DND-41 (cell line): ENCODE measurements at regions not wholly inside any gene's neighbourhood (a gene's known extent, or its start where the extent isn't known, plus 50 kb on each side); places are given as distances from the start of the nearest gene placed in this dataset.

Experiments
- ATAC-seq: fragments of 200-7000 bp; cut with Tn5 transposase; 3 replicates; pipeline ENCODE4 v1.9.1; 2021; ENCODE audit warnings: low read depth; ENCODE audit not compliant: insufficient read depth
- DNase-seq: peaks from one replicate; pipeline ENCODE4 v3.0.0-alpha.2; 2020
- H2AFZ ChIP-seq: 2 replicates; pipeline ENCODE4 v1.6.0; 2012; ENCODE audit warnings: low read depth, low read length
- H3K27ac ChIP-seq: 2 replicates; pipeline ENCODE4 v1.5.1; 2012; ENCODE audit warnings: low read length, inconsistent platforms
- H3K27me3 ChIP-seq: fragments of 200-600 bp; sonication (generic); 2 replicates; pipeline ENCODE4 v1.6.0; 2012; ENCODE audit warnings: low read length, mild to moderate bottlenecking, inconsistent platforms; ENCODE audit not compliant: insufficient read depth, poor library complexity
- H3K36me3 ChIP-seq: 2 replicates; pipeline ENCODE4 v1.5.1; 2012; ENCODE audit warnings: low read length, inconsistent platforms; ENCODE audit not compliant: insufficient read depth
- H3K4me1 ChIP-seq: 2 replicates; pipeline ENCODE4 v1.5.1; 2012; ENCODE audit warnings: mild to moderate bottlenecking, low read length; ENCODE audit not compliant: insufficient read depth
- H3K4me2 ChIP-seq: 2 replicates; pipeline ENCODE4 v1.6.0; 2012; ENCODE audit warnings: mild to moderate bottlenecking, moderate library complexity, low read length, inconsistent platforms; ENCODE audit not compliant: insufficient read depth
- H3K4me3 ChIP-seq, 2 experiments: fragments of 200-600 bp in 1 of 2; shearing (Covaris generic) in 1 of 2; 2 replicates each; pipeline ENCODE4 v1.5.1; 2012 to 2016; ENCODE audit warnings: inconsistent platforms in 2 of 2, low read length in 2 of 2, mild to moderate bottlenecking in 2 of 2, low read depth in 1 of 2, moderate library complexity in 1 of 2
- H3K79me2 ChIP-seq: 2 replicates; pipeline ENCODE4 v1.6.0; 2012; ENCODE audit warnings: low read length, inconsistent platforms; ENCODE audit not compliant: insufficient read depth
- H3K9ac ChIP-seq: 2 replicates; pipeline ENCODE4 v1.6.0; 2012; ENCODE audit warnings: low read depth, mild to moderate bottlenecking, inconsistent platforms, low read length, moderate library complexity
- H3K9me3 ChIP-seq: 2 replicates; pipeline ENCODE4 v1.5.1; 2012; ENCODE audit warnings: low read length, moderate library complexity, mild to moderate bottlenecking, inconsistent platforms; ENCODE audit not compliant: insufficient read depth, severe bottlenecking
- H4K20me1 ChIP-seq: 2 replicates; pipeline ENCODE4 v1.6.0; 2012; ENCODE audit warnings: low read length; ENCODE audit not compliant: insufficient read depth
- EZH2 ChIP-seq: IDR thresholded peaks from 3 replicates; pipeline ENCODE4 v1.6.1; 2012; ENCODE audit warnings: borderline replicate concordance, low read depth, mild to moderate bottlenecking, moderate library complexity, low read length, inconsistent platforms; ENCODE audit not compliant: severe bottlenecking
- TF ChIP-seq, protein P1 (sequence below): IDR thresholded peaks from 2 replicates; pipeline ENCODE4 v1.5.1; 2012; ENCODE audit warnings: borderline replicate concordance, low read length, moderate library complexity, mild to moderate bottlenecking; ENCODE audit not compliant: poor library complexity, severe bottlenecking; ENCODE audit errors: extremely low read depth

DNA sequence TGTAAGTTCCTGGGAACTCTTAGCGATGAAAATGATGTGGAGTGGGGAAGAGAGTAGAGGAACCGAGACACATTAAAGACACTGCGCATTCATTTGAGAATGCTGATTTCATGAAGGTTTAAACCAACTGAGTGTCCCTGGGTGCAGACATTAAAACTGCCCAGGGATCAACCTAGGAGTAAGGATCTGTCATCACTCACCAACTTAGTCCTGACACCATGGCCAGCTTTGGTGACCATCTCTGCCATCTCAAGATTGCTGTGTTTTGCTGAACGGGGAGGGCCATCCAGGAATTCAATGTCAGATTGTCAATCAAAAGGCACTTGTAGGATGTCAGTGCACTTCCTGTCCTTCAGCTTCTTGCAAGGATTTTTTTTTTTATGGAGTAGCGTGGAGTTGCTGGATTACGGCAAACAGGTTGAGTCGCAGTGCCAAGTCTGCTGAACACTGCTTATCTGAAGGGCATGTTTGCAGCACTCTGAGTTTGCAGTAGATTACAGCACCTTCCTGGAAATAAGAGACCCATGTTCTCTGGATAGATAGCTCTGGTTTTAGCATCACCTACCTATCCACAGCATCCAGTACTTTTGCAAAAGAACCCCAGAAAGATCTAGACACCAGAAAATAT is 258.1 kb upstream of the IRX3 start:
- Histone ChIP-seq H3K9me3 (no peaks in the 10 kb centered on the region), H3K27me3 (peaks cover 2% of the 10 kb centered on the region), H3K36me3 (no peaks in the 10 kb centered on the region)

DNA sequence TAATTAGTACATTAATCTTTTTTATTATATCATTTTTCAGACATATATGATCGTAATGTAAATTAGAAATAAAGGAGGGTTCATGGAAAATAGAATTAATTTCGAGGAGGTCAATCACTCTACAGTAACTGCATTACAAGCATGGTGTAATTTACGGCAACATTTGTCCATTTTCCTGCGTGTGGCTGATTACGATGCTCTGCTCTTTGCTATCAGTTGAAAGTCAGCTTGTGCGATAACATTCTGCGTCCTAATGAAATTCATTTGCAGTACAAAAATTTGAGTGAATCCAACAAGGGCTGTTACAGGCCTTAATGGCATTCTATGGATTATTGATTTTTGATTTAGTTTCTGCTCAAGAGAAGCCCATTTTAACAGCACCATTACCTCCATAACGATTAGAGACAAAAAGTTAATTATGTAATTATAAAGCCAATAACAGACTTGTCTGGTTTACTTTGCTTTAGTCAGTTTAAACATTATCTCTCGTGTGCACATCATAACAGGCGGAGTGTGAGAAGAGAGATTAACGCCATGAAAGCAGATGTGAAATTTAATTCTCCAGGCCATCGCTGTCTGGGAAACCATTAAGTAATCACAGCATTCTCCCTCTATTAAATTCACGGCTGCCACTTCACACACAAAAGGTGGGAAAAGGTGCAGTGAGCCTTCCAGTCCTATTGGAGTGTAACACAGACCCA is 256.4 kb upstream of the IRX3 start:
- Histone ChIP-seq H3K4me1 (no peaks in the 10 kb centered on the region), H3K9me3 (no peaks in the 10 kb centered on the region), H3K27me3 (peaks cover 2% of the 10 kb centered on the region), H3K4me3 (no peak overlapping the region), H2AFZ (no peak overlapping the region), H3K27ac (no peak overlapping the region), H3K4me2 (no peak overlapping the region), H3K9ac (no peak overlapping the region), H3K36me3 (no peaks in the 10 kb centered on the region), H3K79me2 (no peaks in the 10 kb centered on the region), H4K20me1 (no peaks in the 10 kb centered on the region)
- ATAC-seq (no peak), DNase-seq (no peak)
- TF ChIP-seq, protein P1, sequence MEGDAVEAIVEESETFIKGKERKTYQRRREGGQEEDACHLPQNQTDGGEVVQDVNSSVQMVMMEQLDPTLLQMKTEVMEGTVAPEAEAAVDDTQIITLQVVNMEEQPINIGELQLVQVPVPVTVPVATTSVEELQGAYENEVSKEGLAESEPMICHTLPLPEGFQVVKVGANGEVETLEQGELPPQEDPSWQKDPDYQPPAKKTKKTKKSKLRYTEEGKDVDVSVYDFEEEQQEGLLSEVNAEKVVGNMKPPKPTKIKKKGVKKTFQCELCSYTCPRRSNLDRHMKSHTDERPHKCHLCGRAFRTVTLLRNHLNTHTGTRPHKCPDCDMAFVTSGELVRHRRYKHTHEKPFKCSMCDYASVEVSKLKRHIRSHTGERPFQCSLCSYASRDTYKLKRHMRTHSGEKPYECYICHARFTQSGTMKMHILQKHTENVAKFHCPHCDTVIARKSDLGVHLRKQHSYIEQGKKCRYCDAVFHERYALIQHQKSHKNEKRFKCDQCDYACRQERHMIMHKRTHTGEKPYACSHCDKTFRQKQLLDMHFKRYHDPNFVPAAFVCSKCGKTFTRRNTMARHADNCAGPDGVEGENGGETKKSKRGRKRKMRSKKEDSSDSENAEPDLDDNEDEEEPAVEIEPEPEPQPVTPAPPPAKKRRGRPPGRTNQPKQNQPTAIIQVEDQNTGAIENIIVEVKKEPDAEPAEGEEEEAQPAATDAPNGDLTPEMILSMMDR = no peak
- no peak for TF ChIP-seq EZH2

More for the DNA sequence above, 258.1 kb upstream of the IRX3 start:
- no peaks in the 10 kb centered on the region for H4K20me1 ChIP-seq
- ATAC-seq (no peak), DNase-seq (no peak)
- H2AFZ ChIP-seq = no peak overlapping the region
- H3K4me1 ChIP-seq = no peaks in the 10 kb centered on the region
- H3K27ac ChIP-seq = no peak overlapping the region
- TF ChIP-seq, protein P1 = no peak
- TF ChIP-seq EZH2 = no peak
- no peak overlapping the region for H3K4me2 ChIP-seq
- no peaks in the 10 kb centered on the region for H3K79me2 ChIP-seq
- H3K4me3 ChIP-seq = no peak overlapping the region
- no peak overlapping the region for H3K9ac ChIP-seq

DNA sequence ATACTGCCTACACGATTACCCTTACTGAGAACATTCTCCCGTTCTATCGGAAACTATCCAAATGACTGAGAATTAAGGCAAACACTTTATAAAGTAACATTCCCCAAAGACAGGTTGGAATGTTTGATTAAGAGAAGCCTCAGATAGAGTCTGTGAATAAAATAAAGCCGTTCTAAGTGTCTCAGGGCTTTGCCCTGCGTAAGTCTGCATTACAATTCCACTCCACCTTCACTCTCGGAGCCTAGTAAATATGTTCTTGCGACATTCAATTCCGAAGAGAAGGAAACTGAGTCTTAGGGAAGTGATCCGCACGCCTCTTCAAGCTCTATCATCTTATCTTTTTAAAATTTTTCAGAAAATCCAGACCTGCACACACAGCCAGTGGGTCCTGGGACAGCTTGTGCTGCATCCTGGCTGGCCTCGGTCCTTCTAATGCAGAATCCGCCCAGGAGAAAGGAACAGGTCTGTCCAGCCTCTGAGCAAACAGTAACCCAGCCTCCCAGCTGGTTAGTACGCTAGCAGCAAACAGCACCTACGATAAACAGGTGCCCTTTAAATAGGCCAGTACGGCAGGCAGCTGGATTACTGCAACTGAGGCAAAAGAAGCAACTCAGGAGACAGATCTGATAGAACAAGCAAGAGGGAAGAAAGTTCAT is 254.1 kb upstream of the IRX3 start:
- H3K27me3 ChIP-seq = peaks cover 2% of the 10 kb centered on the region
- H3K4me1 ChIP-seq = no peaks in the 10 kb centered on the region
- H3K36me3 ChIP-seq = no peaks in the 10 kb centered on the region
- TF ChIP-seq, protein P1 = no peak
- TF ChIP-seq EZH2 = no peak
- H3K9ac ChIP-seq = no peak overlapping the region
- H3K4me3 ChIP-seq = no peak overlapping the region
- no peak overlapping the region for H3K4me2 ChIP-seq
- ATAC-seq (no peak), DNase-seq (no peak)
- no peak overlapping the region for H3K27ac ChIP-seq
- H2AFZ ChIP-seq = no peak overlapping the region
- no peaks in the 10 kb centered on the region for H4K20me1 ChIP-seq
- no peaks in the 10 kb centered on the region for H3K79me2 ChIP-seq
- no peaks in the 10 kb centered on the region for H3K9me3 ChIP-seq
